ENCODE measurements at regions not wholly inside any gene's neighbourhood (a gene's known extent, or its start where the extent isn't known, plus 50 kb on each side); places are given as distances from the start of the nearest gene placed in this dataset.

GRCh38 chr12:28771968-28772367 is 377.1 kb upstream of the FAR2 start:
- TF ChIP-seq RAD21 (conservative IDR thresholded peaks at IDR 0.05) (no peak), REST (IDR thresholded peaks at IDR 0.05; ENCODE audit: borderline replicate concordance) (no peak), TAF1 (IDR thresholded peaks at IDR 0.05; ENCODE audit: low read depth) (no peak), POLR2AphosphoS5 (IDR thresholded peaks at IDR 0.05) (no peak), EZH2 (IDR thresholded peaks at IDR 0.05; ENCODE audit: borderline replicate concordance, insufficient read depth, low read length, poor library complexity, severe bottlenecking) (no peak)
- no peaks in the 10 kb centered on the region for H3K9me3 ChIP-seq (ENCODE audit: low read length)
- H3F3A ChIP-seq (ENCODE audit: insufficient read depth, low read length, poor library complexity, severe bottlenecking): no peaks in the 10 kb centered on the region
- H3K9me2 ChIP-seq (ENCODE audit: insufficient read depth, low read length): no peaks in the 10 kb centered on the region
- no peak overlapping the region for H3K27ac ChIP-seq (ENCODE audit: low read length)
- no peaks in the 10 kb centered on the region for H4K20me1 ChIP-seq (ENCODE audit: insufficient read depth)
- no peaks in the 10 kb centered on the region for H3K27me3 ChIP-seq (ENCODE audit: insufficient read depth, low read depth, low read length)
- H3K79me2 ChIP-seq (replicated peaks; ENCODE audit: insufficient read depth, low read length): no peaks in the 10 kb centered on the region
- H3K9ac ChIP-seq (ENCODE audit: low read length): no peak overlapping the region
- H3K4me3 ChIP-seq (ENCODE audit: low read length): no peak overlapping the region
- no peaks in the 10 kb centered on the region for H3K36me3 ChIP-seq (ENCODE audit: insufficient read depth, low read length)
- H3K4me2 ChIP-seq (ENCODE audit: low read length): no peak overlapping the region
- no peak overlapping the region for H2AFZ ChIP-seq (ENCODE audit: low read depth, low read length)

- Histone ChIP-seq H3K9me2 (ENCODE audit: insufficient read depth, low read length) (no peaks in the 10 kb centered on the region), H3K9me3 (ENCODE audit: low read length) (no peaks in the 10 kb centered on the region), H3K4me3 (ENCODE audit: low read length) (no peak overlapping the region), H3K27me3 (ENCODE audit: insufficient read depth, low read depth, low read length) (no peaks in the 10 kb centered on the region), H3K27ac (ENCODE audit: low read length) (no peak overlapping the region), H3F3A (ENCODE audit: insufficient read depth, low read length, poor library complexity, severe bottlenecking) (no peaks in the 10 kb centered on the region), H3K79me2 (replicated peaks; ENCODE audit: insufficient read depth, low read length) (no peaks in the 10 kb centered on the region), H2AFZ (ENCODE audit: low read depth, low read length) (no peak overlapping the region), H3K9ac (ENCODE audit: low read length) (no peak overlapping the region), H4K20me1 (ENCODE audit: insufficient read depth) (no peaks in the 10 kb centered on the region), H3K4me2 (ENCODE audit: low read length) (no peak overlapping the region), H3K36me3 (ENCODE audit: insufficient read depth, low read length) (no peaks in the 10 kb centered on the region)
- TF ChIP-seq SMC3 (conservative IDR thresholded peaks at IDR 0.05; ENCODE audit: poor library complexity): no peak
- no peak for TF ChIP-seq TAF1 (IDR thresholded peaks at IDR 0.05; ENCODE audit: low read depth)
- no peak for TF ChIP-seq RAD21 (conservative IDR thresholded peaks at IDR 0.05)
- no peak for TF ChIP-seq REST (IDR thresholded peaks at IDR 0.05; ENCODE audit: borderline replicate concordance)
- no peak for TF ChIP-seq CTCF (IDR thresholded peaks at IDR 0.05; ENCODE audit: poor library complexity, severe bottlenecking)
- no peak for TF ChIP-seq POLR2AphosphoS5 (IDR thresholded peaks at IDR 0.05)
- TF ChIP-seq MXI1 (conservative IDR thresholded peaks at IDR 0.05; ENCODE audit: poor library complexity, severe bottlenecking): no peak
- TF ChIP-seq EZH2 (IDR thresholded peaks at IDR 0.05; ENCODE audit: borderline replicate concordance, insufficient read depth, low read length, poor library complexity, severe bottlenecking): no peak
- TF ChIP-seq EP300 (conservative IDR thresholded peaks at IDR 0.05; ENCODE audit: poor library complexity, severe bottlenecking): no peak
Observed at GRCh38 chr12:28775556-28775955, 373.5 kb upstream of the FAR2 start.
